Neural progenitor cell (in vitro differentiated cells): ENCODE measurements at regions not wholly inside any gene's neighbourhood (a gene's known extent, or its start where the extent isn't known, plus 50 kb on each side); places are given as distances from the start of the nearest gene placed in this dataset.

ENCODE experiments used
- EZH2 ChIP-seq: fragments of 200-600 bp; sonication (generic); IDR thresholded peaks from 2 replicates; pipeline ENCODE4 v1.6.1; 2017; ENCODE audit warnings: antibody characterized with exemption, mild to moderate bottlenecking, moderate library complexity
- EZH2phosphoT487 ChIP-seq: fragments of 200-600 bp; sonication (generic); IDR thresholded peaks from 2 replicates; pipeline ENCODE4 v1.6.1; 2017; ENCODE audit warnings: antibody characterized with exemption
- TF ChIP-seq, protein P1 (sequence below): fragments of 200-600 bp; sonication (generic); IDR thresholded peaks from 2 replicates; pipeline ENCODE4 v1.5.1; 2017; ENCODE audit warnings: antibody characterized with exemption, mild to moderate bottlenecking

DNA sequence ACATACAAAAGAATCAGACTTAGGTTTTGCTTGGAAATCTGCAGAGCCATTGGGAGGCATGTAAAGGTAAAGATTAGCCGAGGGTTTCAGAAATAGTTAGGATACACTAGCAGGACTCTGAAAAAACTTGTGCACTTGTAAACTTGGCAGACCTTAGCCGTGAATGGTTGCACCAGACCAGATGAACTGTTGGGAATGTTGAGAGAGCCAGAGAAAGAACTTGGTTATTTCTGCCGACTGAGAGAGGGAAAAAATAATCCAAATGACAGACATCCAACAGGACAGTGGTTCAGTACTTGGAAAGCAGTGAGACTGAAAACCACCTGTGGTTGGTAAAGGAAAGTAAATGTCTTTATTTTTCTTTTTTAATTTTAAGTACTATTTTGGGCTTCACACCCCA lies 222.5 kb upstream of the DDHD1 start:
- TF ChIP-seq, protein P1, sequence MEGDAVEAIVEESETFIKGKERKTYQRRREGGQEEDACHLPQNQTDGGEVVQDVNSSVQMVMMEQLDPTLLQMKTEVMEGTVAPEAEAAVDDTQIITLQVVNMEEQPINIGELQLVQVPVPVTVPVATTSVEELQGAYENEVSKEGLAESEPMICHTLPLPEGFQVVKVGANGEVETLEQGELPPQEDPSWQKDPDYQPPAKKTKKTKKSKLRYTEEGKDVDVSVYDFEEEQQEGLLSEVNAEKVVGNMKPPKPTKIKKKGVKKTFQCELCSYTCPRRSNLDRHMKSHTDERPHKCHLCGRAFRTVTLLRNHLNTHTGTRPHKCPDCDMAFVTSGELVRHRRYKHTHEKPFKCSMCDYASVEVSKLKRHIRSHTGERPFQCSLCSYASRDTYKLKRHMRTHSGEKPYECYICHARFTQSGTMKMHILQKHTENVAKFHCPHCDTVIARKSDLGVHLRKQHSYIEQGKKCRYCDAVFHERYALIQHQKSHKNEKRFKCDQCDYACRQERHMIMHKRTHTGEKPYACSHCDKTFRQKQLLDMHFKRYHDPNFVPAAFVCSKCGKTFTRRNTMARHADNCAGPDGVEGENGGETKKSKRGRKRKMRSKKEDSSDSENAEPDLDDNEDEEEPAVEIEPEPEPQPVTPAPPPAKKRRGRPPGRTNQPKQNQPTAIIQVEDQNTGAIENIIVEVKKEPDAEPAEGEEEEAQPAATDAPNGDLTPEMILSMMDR: no peak
- TF ChIP-seq EZH2 (no peak), EZH2phosphoT487 (no peak)
